ENCODE measurements at regions not wholly inside any gene's neighbourhood (a gene's known extent, or its start where the extent isn't known, plus 50 kb on each side); places are given as distances from the start of the nearest gene placed in this dataset.

- CTCF ChIA-PET (ENCODE audit: partially characterized antibody): no interaction called here
- Histone ChIP-seq H3K27me3 (replicated peaks in 1 of 4; ENCODE audit: control insufficient read depth in 3 of 4, extremely low read depth in 1 of 4, insufficient read depth in 3 of 4, low read length in 3 of 4) (no peaks in the 10 kb centered on the region), H3K14ac (ENCODE audit: insufficient read length) (no peak overlapping the region), H2AFZ (ENCODE audit: low read length) (no peak overlapping the region), H2AK5ac (ENCODE audit: low read depth, low read length) (no peak overlapping the region), H4K5ac (ENCODE audit: insufficient read length, low read depth, low read length) (no peak overlapping the region), H3K9me3 (ENCODE audit: insufficient read depth in 2 of 2, low read depth in 1 of 2, low read length in 1 of 2) (no peaks in the 10 kb centered on the region), H2BK15ac (ENCODE audit: low read length) (no peak overlapping the region), H3K18ac (ENCODE audit: extremely low read depth, low read length) (no peak overlapping the region), H3K79me1 (ENCODE audit: low read depth, low read length) (no peaks in the 10 kb centered on the region), H4K20me1 (replicated peaks in 1 of 2; ENCODE audit: control insufficient read depth in 1 of 2, insufficient read depth in 2 of 2, low read length in 2 of 2) (no peaks in the 10 kb centered on the region), H3K23me2 (ENCODE audit: low read depth, low read length) (no peaks in the 10 kb centered on the region), H3K27ac (ENCODE audit: low read depth, low read length) (no peak overlapping the region), H3K4me3 (ENCODE audit: extremely low read depth in 1 of 4, insufficient read depth in 2 of 4, low read depth in 3 of 4, low read length in 4 of 4) (no peak overlapping the region), H2BK12ac (ENCODE audit: low read depth, low read length) (no peak overlapping the region), H3K23ac (ENCODE audit: insufficient read length) (no peak overlapping the region), H3K4ac (replicated peaks; ENCODE audit: insufficient read length, low read depth, low read length) (no peak overlapping the region), H3K36me3 (ENCODE audit: control insufficient read depth in 2 of 4, insufficient read depth in 4 of 4, low read length in 3 of 4) (no peaks in the 10 kb centered on the region), H4K91ac (replicated peaks; ENCODE audit: insufficient read length, low read length) (no peak overlapping the region), H2BK5ac (ENCODE audit: low read depth, low read length) (no peak overlapping the region), H3K4me1 (replicated peaks in 1 of 4; ENCODE audit: control insufficient read depth in 3 of 4, insufficient read depth in 4 of 4, low read length in 3 of 4) (no peaks in the 10 kb centered on the region; a peak in 1 of 7 replicates), H4K8ac (ENCODE audit: extremely low read depth, insufficient read depth, low read length) (no peak overlapping the region), H2BK120ac (replicated peaks; ENCODE audit: low read depth, low read length) (no peak overlapping the region), H3K79me2 (ENCODE audit: control insufficient read depth in 1 of 2, insufficient read depth in 2 of 2, low read length in 2 of 2) (no peaks in the 10 kb centered on the region), H3K9ac (replicated peaks in 1 of 4; ENCODE audit: extremely low read depth in 1 of 4, low read depth in 3 of 4, low read length in 3 of 4) (peak overlapping the region in 1 of 4 experiments; percentile 34; a peak in 1 of 7 replicates), H3K4me2 (ENCODE audit: insufficient read depth in 1 of 2, low read depth in 2 of 2, low read length in 2 of 2) (no peak overlapping the region), H2BK20ac (ENCODE audit: low read length) (no peak overlapping the region), H3K56ac (replicated peaks; ENCODE audit: insufficient read length, low read depth, low read length) (no peak overlapping the region)
- FAIRE-seq (no peak), DNase-seq (ENCODE audit: low read depth in 1 of 2, low spot score in 2 of 2) (no peak)
- POLR2A ChIA-PET (ENCODE audit: partially characterized antibody): interaction anchor here (0.6 kb wide), 1 partner anchor 9 kb away, joined by 3 read pairs; no protein-coding TSS in a partner anchor
- WGBS, 2 experiments (ENCODE audit: extremely low coverage in 1 of 2, insufficient coverage in 1 of 2, insufficient read length in 1 of 2, insufficient replicate concordance in 2 of 2, low coverage in 1 of 2, low lambda C conversion rate in 2 of 2, missing lambda C conversion rate in 1 of 2): 95% methylated on average over 3 of the region's 3 CpGs; no CpG with 5 or more reads in 1 of the 2 experiments
- TF ChIP-seq CTCF (IDR thresholded peaks at IDR 0.05; ENCODE audit: control extremely low read depth in 1 of 3, insufficient read depth in 1 of 3, low read depth in 1 of 3, low read length in 3 of 3): no peak
- TF ChIP-seq SAP30 (IDR thresholded peaks at IDR 0.05; ENCODE audit: insufficient read depth, insufficient replicate concordance, low read length): no peak
- TF ChIP-seq KDM5A (IDR thresholded peaks at IDR 0.05; ENCODE audit: low read length): no peak
- TF ChIP-seq KDM4A (IDR thresholded peaks at IDR 0.05; ENCODE audit: low read depth, low read length, severe bottlenecking): no peak
- no peak for TF ChIP-seq JUND (IDR thresholded peaks at IDR 0.05; ENCODE audit: low read length)
- TF ChIP-seq NANOG (IDR thresholded peaks at IDR 0.05; ENCODE audit: insufficient read depth, low read depth, low read length, poor library complexity, severe bottlenecking): no peak
- TF ChIP-seq TAF7 (optimal IDR thresholded peaks at IDR 0.05; ENCODE audit: borderline replicate concordance, low read depth, low read length): no peak
- no peak for TF ChIP-seq CHD2 (IDR thresholded peaks at IDR 0.05; ENCODE audit: low read length)
- no peak for TF ChIP-seq TAF1 (IDR thresholded peaks at IDR 0.05; ENCODE audit: low read depth, low read length)
- TF ChIP-seq YY1 (IDR thresholded peaks at IDR 0.05; ENCODE audit: low read depth, low read length): no peak
- TF ChIP-seq USF2 (IDR thresholded peaks at IDR 0.05; ENCODE audit: low read length): no peak
These were observed 535.7 kb upstream of the SLC39A10 start for GRCh38 chr2:195121341-195121740.
